NCI-H748 (cell line): ENCODE measurements at regions not wholly inside any gene's neighbourhood (a gene's known extent, or its start where the extent isn't known, plus 50 kb on each side); places are given as distances from the start of the nearest gene placed in this dataset.

Source experiments
- DNase-seq: peaks from one replicate; lab custom pipeline; 2025; ENCODE audit not compliant: unreplicated experiment; lab: John Stamatoyannopoulos, UW

- no peak for DNase-seq
These were observed 2136.9 kb downstream of the MAT2B start for GRCh38 chr5:165642366-165642765.

GRCh38 chr5:165665735-165666400 lies 2160.4 kb downstream of the MAT2B start:
- DNase-seq = no peak

GRCh38 chr5:165673499-165673898 lies 2168.1 kb downstream of the MAT2B start:
- no peak for DNase-seq

- DNase-seq = no peak
These were observed 2190.4 kb downstream of the MAT2B start for GRCh38 chr5:165695796-165696195.

- no peak for DNase-seq
These were observed 2200.5 kb downstream of the MAT2B start for GRCh38 chr5:165705960-165706359.

GRCh38 chr5:165712011-165712410 lies 2206.6 kb downstream of the MAT2B start:
- no peak for DNase-seq

- no peak for DNase-seq
These were observed 2209.2 kb downstream of the MAT2B start for GRCh38 chr5:165714598-165714997.

GRCh38 chr5:165720901-165721300 lies 2215.5 kb downstream of the MAT2B start:
- DNase-seq = no peak

GRCh38 chr5:165722401-165722800 lies 2217.0 kb downstream of the MAT2B start:
- DNase-seq = no peak

GRCh38 chr5:165723931-165724330 lies 2218.5 kb downstream of the MAT2B start:
- DNase-seq = no peak

- DNase-seq = no peak
These were observed 2223.0 kb downstream of the MAT2B start for GRCh38 chr5:165728425-165728824.

- no peak for DNase-seq
These were observed 2230.0 kb downstream of the MAT2B start for GRCh38 chr5:165735388-165735787.

- no peak for DNase-seq
These were observed 2233.8 kb downstream of the MAT2B start for GRCh38 chr5:165739079-165739741.

GRCh38 chr5:165757791-165758190 lies 2252.4 kb downstream of the MAT2B start:
- DNase-seq = no peak

GRCh38 chr5:165775111-165775510 lies 2269.7 kb downstream of the MAT2B start:
- no peak for DNase-seq

- no peak for DNase-seq
These were observed 2274.1 kb downstream of the MAT2B start for GRCh38 chr5:165779505-165779904.

- DNase-seq = no peak
These were observed 2275.5 kb downstream of the MAT2B start for GRCh38 chr5:165780901-165781300.

- DNase-seq = no peak
These were observed 2276.3 kb downstream of the MAT2B start for GRCh38 chr5:165781738-165782137.

GRCh38 chr5:165783024-165783423 lies 2277.6 kb downstream of the MAT2B start:
- no peak for DNase-seq

GRCh38 chr5:165786073-165786472 lies 2280.7 kb downstream of the MAT2B start:
- DNase-seq = no peak

- DNase-seq = no peak
These were observed 2289.7 kb downstream of the MAT2B start for GRCh38 chr5:165795073-165795472.

- no peak for DNase-seq
These were observed 2300.3 kb downstream of the MAT2B start for GRCh38 chr5:165805756-165806155.

GRCh38 chr5:165808335-165808734 lies 2302.9 kb downstream of the MAT2B start:
- no peak for DNase-seq
